Inflammatory macrophage treated with lipopolysaccharide for 1 hour (primary cell): ENCODE measurements at regions not wholly inside any gene's neighbourhood (a gene's known extent, or its start where the extent isn't known, plus 50 kb on each side); places are given as distances from the start of the nearest gene placed in this dataset.
"Not testable (repeated sequence)": the region's sequence is repeated elsewhere in the genome, so short reads cannot be mapped to it uniquely, and the experiment has no call there.

Experiments
- DNase-seq, 2 donors: peaks; one replicate each; pipeline ENCODE4 v3.0.0-alpha.2; 2020 to 2022

DNA sequence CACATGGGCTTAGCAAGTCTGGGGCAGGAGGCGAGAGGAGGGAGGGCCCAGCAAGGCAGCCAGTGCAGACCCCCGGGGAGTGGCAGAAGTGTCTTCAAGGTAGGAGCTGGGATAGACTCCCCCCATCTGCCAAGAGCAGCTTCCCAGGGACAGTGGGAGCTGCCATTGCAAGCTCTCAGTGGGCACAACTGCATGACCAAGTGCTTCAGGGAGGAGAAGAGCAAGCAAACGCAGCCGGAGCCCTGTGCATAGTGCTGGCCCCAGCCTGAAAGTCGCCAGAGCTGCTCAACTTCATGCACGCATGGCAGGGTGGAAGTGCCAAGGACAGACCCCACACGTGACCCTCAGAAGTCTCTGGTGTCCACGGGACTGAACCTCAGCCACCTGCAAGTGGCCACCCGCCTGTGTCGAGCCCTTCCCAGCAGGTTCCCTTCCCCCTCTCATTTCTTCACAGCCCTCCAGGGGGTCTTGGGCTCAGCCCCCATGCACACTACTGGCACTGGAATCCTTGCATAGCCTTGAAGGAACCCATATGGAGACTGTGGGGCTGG lies 89.4 kb downstream of the PLXNA1 start:
- no peak for DNase-seq

DNA sequence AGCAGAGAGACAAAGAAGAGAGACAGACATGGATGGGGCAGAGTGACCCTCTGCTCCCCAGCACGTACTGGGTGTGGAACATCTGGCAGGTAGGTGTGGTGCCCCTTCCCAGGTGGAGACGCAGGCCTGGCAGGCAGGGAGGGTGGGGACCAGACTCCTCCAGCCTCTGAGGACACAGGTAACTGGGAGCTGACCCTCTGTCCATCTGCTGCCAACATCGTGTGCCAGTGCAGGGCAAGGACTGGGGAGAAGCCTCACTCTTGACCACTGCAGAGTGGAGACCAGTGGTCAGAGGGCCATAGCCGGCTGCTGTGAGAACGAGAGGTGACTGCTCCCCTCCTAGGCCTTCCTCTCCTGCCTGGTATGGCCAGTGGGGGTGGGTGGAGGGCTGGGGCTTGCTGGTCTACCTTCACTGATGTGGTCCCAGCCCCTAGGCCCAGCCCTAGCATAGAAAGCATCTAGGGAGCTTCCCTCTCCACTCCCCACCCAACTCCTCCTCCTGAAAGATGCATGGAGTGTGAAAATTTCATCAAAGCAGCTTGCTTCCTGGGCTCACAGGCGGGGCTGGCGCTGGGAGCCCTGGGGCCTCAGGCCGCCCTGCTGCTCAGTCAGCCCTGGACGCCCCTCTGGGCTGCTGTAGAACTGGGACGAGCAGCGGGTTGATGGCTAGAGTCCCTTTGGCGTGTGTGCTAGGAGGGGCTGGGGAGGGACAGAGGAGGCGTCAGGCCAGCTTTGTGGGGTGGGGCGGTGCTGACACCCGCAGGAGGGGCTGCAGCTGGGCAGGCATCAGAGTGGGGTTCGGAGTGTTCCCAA lies 90.3 kb downstream of the PLXNA1 start:
- no peak for DNase-seq

DNA sequence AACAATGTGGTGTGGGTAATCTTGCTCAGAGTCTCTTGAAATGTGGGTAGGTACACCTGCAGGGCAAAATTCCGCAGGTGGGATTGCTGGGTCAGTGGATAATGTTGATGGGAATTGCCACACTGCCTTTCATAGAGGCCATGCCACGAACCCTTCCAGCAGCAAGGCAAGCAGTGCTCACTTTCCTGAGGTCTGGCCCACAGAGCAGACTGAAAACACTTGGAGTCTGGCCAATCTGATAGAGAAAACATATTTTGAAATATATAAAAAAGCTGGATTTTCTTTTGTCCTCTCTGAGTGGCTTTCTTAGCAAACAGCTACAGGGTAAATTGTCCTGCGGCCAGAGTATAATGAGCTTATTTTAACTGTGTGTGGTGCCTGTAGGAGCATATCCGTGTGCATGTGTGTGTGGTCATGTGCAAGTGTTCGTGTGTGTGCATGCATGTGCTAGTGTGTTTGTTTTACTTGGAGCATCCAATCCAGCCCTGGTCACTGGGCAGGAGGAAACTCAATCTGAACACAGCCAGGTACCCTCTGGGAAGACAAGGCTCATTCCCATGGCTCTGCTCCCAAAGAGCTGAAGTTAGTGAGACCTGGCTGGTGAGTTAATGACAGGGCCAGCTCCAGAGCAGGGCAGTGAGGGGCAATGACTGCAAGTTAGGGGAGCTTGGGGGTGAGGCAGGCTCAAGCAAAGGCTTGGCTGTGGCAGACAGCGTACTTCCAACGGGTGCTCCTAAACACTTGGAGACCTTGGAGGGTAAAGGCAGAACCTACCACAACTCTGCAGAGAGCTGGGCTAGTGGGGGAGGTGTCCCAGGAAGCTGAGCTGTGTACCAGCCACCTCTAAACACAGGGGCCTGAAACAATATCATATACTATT lies 91.3 kb downstream of the PLXNA1 start:
- no peak for DNase-seq

DNA sequence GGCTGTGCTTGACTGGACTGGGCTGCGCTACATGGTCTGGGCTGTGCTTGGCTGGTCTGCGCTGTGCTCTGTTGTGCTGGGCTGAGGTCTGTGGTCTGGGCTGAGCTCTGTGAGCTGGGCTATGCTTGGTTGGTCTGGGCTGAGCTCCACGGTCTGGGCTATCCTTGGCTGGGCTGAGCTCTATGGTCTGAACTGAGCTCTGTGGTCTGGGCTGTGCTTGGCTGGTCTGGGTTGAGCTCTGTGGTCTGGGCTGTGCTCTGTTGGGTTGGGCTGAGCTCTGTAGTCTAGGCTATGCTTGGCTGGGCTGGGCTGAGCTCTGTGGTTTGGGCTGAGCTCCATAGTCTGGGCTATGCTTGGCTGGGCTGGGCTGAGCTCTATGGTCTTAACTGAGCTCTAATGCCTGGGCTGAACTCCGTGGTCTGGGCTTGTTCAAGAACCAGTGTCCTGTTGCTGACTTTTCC lies 92.0 kb downstream of the PLXNA1 start:
- DNase-seq, result no peak

DNA sequence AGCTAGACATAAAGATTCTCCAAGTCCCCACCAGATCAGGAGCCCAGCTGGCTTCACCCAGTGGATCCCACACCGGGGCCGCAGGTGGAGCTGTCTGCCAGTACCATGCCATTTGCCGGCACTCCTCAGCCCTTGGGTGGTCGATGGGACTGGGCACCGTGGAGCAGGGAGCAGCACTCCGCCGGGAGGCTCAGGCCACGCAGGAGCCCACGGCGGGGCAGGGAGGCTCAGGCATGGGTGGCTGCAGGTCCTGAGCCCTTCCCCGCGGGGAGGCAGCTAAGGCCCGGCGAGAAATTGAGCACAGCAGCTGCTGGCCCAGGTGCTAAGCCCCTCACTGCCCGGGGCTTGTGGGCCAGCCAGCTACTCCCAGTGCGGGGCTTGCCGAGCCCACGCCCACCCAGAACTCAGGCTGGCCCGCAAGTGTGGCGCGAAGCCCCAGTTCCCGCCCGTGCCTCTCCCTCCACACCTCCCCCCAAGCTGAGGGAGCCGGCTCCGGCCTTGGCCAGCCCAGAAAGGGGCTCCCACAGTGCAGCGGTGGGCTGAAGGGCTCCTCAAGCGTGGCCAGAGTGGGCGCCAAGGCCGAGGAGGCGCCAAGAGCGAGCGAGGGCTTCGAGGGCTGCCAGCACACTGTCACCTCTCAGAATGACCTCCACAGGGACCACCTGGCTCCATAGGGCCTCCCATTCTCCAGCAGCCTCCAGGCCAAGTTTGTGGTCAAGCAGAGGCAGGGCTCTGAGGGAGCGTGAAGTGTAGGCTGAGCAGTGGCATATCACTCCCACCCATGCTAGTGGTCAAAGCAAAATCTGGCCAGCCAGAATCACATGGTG lies 93.5 kb downstream of the PLXNA1 start:
- not testable (repeated sequence) for DNase-seq

- DNase-seq, result no peak
These were observed 94.2 kb downstream of the PLXNA1 start for GRCh38 chr3:127077068-127077467.

- DNase-seq, result no peak
These were observed 94.7 kb downstream of the PLXNA1 start for GRCh38 chr3:127077505-127078064.

DNA sequence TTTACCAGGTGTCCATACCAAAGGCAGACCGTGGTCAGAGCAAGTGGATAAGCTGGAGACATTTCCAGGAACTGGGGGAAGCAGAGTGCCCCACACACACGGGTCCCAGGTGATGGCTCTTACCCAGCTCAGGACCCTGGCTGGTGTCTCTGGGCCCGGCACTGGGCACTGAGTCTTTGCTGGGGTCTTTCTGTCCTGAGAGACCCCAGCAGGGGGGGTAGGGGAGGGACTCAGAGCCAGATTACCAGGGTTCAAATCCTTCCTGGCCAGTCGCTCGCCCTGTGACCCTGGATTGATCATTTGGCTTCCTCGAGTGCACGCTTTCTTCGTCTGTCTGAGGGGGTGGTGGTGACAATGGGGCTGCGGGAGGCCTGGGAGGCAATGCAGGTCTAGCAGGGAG lies 95.7 kb downstream of the PLXNA1 start:
- DNase-seq, result no peak

DNA sequence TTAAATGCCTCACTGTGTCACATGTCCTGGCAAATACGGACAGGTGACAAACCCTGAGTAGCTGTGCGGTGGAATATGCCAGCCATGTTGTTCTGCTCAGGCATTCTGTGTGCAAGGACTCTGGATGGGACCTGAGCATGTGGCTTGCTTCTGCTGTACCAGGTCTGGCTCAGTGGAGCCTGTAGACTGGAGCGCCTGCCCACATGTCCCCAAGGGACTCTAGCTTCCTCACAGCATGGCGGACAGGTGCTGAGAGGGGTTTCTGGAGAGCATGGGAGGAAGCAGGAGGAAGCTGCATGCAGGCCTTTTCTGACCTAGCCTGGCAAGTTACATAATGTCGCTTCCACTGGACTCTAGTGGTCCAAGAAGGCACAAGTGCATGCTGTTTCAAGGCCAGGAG lies 96.3 kb downstream of the PLXNA1 start:
- no peak for DNase-seq

GRCh38 chr3:127081001-127081720 lies 98.2 kb downstream of the PLXNA1 start:
- DNase-seq, result no peak

DNA sequence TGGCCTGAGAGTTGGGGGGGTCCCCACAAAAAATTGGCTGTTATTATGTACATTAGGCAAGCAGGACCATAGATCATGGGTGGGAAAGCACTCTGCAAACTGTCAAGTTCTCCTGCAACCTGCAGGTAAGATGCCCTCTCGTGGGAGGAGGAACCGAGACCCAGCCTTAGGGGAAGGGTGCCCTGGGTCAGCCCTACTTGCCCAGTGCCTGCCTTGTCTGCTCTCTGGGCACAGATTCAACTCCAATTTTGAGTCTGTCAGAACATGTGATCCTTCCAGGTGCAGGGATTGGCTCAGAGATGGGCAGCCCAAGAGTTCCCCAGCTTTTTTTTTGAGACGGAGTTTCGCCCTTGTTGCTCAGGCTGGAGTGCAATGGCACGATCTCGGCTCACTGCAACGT lies 99.2 kb downstream of the PLXNA1 start:
- DNase-seq, result no peak

GRCh38 chr3:127083778-127084397 lies 101.0 kb downstream of the PLXNA1 start:
- no peak for DNase-seq

GRCh38 chr3:127084401-127084990 lies 101.6 kb downstream of the PLXNA1 start:
- DNase-seq, result no peak

- no peak for DNase-seq
These were observed 102.7 kb downstream of the PLXNA1 start for GRCh38 chr3:127085576-127085975.

- not testable (repeated sequence) for DNase-seq
These were observed 103.7 kb downstream of the PLXNA1 start for GRCh38 chr3:127086591-127086990.

- DNase-seq, result no peak
These were observed 104.5 kb downstream of the PLXNA1 start for GRCh38 chr3:127087441-127087840.

GRCh38 chr3:127088511-127089351 lies 104.2 kb upstream of the PRR23E start:
- DNase-seq, result no peak

- no peak for DNase-seq
These were observed 103.3 kb upstream of the PRR23E start for GRCh38 chr3:127089486-127090145.
